ENCODE measurements at regions not wholly inside any gene's neighbourhood (a gene's known extent, or its start where the extent isn't known, plus 50 kb on each side); places are given as distances from the start of the nearest gene placed in this dataset.

- TF ChIP-seq CTCF (IDR thresholded peaks at IDR 0.05; ENCODE audit: low read depth, low read length) = no peak
- DNase-seq (ENCODE audit: low read depth in 2 of 2) = no peak
- no peak overlapping the region for H3K4me3 ChIP-seq (replicated peaks in 1 of 2; ENCODE audit: low read depth in 2 of 2, low read length in 2 of 2)
These were observed 189.6 kb upstream of the SEMA6A start for GRCh38 chr5:116763987-116764866.

GRCh38 chr5:116759860-116760640, 185.4 kb upstream of the SEMA6A start:
- no peak for TF ChIP-seq CTCF (IDR thresholded peaks at IDR 0.05; ENCODE audit: low read depth, low read length)
- peak in 1 of 2 donors; percentile 30 for DNase-seq (ENCODE audit: low read depth in 2 of 2)
- no peak overlapping the region for H3K4me3 ChIP-seq (replicated peaks in 1 of 2; ENCODE audit: low read depth in 2 of 2, low read length in 2 of 2)

GRCh38 chr5:116757326-116757725, 182.7 kb upstream of the SEMA6A start:
- no peak for DNase-seq (ENCODE audit: low read depth in 2 of 2)
- TF ChIP-seq CTCF (IDR thresholded peaks at IDR 0.05; ENCODE audit: low read depth, low read length) = no peak
- H3K4me3 ChIP-seq (replicated peaks in 1 of 2; ENCODE audit: low read depth in 2 of 2, low read length in 2 of 2) = no peak overlapping the region

GRCh38 chr5:116756531-116756930, 181.9 kb upstream of the SEMA6A start:
- no peak for TF ChIP-seq CTCF (IDR thresholded peaks at IDR 0.05; ENCODE audit: low read depth, low read length)
- H3K4me3 ChIP-seq (replicated peaks in 1 of 2; ENCODE audit: low read depth in 2 of 2, low read length in 2 of 2) = no peak overlapping the region
- DNase-seq (ENCODE audit: low read depth in 2 of 2) = no peak

- no peak for TF ChIP-seq CTCF (IDR thresholded peaks at IDR 0.05; ENCODE audit: low read depth, low read length)
- H3K4me3 ChIP-seq (replicated peaks in 1 of 2; ENCODE audit: low read depth in 2 of 2, low read length in 2 of 2) = no peak overlapping the region
- DNase-seq (ENCODE audit: low read depth in 2 of 2) = no peak
These were observed 179.9 kb upstream of the SEMA6A start for GRCh38 chr5:116754556-116754955.

GRCh38 chr5:116751684-116752083, 177.1 kb upstream of the SEMA6A start:
- TF ChIP-seq CTCF (IDR thresholded peaks at IDR 0.05; ENCODE audit: low read depth, low read length) = no peak
- DNase-seq (ENCODE audit: low read depth in 2 of 2) = no peak
- H3K4me3 ChIP-seq (replicated peaks in 1 of 2; ENCODE audit: low read depth in 2 of 2, low read length in 2 of 2) = no peak overlapping the region
